Cerebellar cortex (tissue), 1 donor: ENCODE measurements at regions not wholly inside any gene's neighbourhood (a gene's known extent, or its start where the extent isn't known, plus 50 kb on each side); places are given as distances from the start of the nearest gene placed in this dataset.
"Not testable (repeated sequence)": the region's sequence is repeated elsewhere in the genome, so short reads cannot be mapped to it uniquely, and the experiment has no call there.

Experiments
- DNase-seq: peaks from one replicate; pipeline ENCODE4 v3.0.0-alpha.2; 2015; ENCODE audit warnings: low spot score

- DNase-seq = no peak
These were observed 618.8 kb downstream of the GLUD2 start for GRCh38 chrX:121666171-121666570.

- no peak for DNase-seq
These were observed 624.2 kb downstream of the GLUD2 start for GRCh38 chrX:121671649-121672048.

GRCh38 chrX:121709236-121709635 lies 661.8 kb downstream of the GLUD2 start:
- not testable (repeated sequence) for DNase-seq

- DNase-seq = no peak
These were observed 686.1 kb downstream of the GLUD2 start for GRCh38 chrX:121733514-121733913.

- DNase-seq = no peak
These were observed 698.7 kb downstream of the GLUD2 start for GRCh38 chrX:121746105-121746504.

GRCh38 chrX:121753602-121754001 lies 706.2 kb downstream of the GLUD2 start:
- not testable (repeated sequence) for DNase-seq

GRCh38 chrX:121754301-121754700 lies 706.9 kb downstream of the GLUD2 start:
- DNase-seq = no peak

- DNase-seq = no peak
These were observed 708.1 kb downstream of the GLUD2 start for GRCh38 chrX:121755541-121755940.

GRCh38 chrX:121761845-121762244 lies 714.4 kb downstream of the GLUD2 start:
- DNase-seq = no peak

GRCh38 chrX:121763671-121764070 lies 716.3 kb downstream of the GLUD2 start:
- DNase-seq = no peak

GRCh38 chrX:121768210-121768609 lies 720.8 kb downstream of the GLUD2 start:
- not testable (repeated sequence) for DNase-seq

GRCh38 chrX:121781991-121782390 lies 734.6 kb downstream of the GLUD2 start:
- DNase-seq = no peak

GRCh38 chrX:121782544-121782943 lies 735.1 kb downstream of the GLUD2 start:
- DNase-seq = no peak

- DNase-seq = no peak
These were observed 735.6 kb downstream of the GLUD2 start for GRCh38 chrX:121782976-121783375.

- no peak for DNase-seq
These were observed 755.5 kb downstream of the GLUD2 start for GRCh38 chrX:121802881-121803412.

GRCh38 chrX:121823406-121823805 lies 776.0 kb downstream of the GLUD2 start:
- no peak for DNase-seq

- no peak for DNase-seq
These were observed 784.2 kb downstream of the GLUD2 start for GRCh38 chrX:121831601-121832000.

- DNase-seq = no peak
These were observed 785.0 kb downstream of the GLUD2 start for GRCh38 chrX:121832446-121832845.

GRCh38 chrX:121836000-121836399 lies 788.6 kb downstream of the GLUD2 start:
- DNase-seq = no peak

GRCh38 chrX:121851033-121851432 lies 803.6 kb downstream of the GLUD2 start:
- no peak for DNase-seq

GRCh38 chrX:121853762-121854613 lies 806.6 kb downstream of the GLUD2 start:
- DNase-seq = no peak

- DNase-seq = no peak
These were observed 807.2 kb downstream of the GLUD2 start for GRCh38 chrX:121854614-121854911.

GRCh38 chrX:121858867-121859647 lies 811.6 kb downstream of the GLUD2 start:
- DNase-seq = no peak
